ENCODE measurements at regions not wholly inside any gene's neighbourhood (a gene's known extent, or its start where the extent isn't known, plus 50 kb on each side); places are given as distances from the start of the nearest gene placed in this dataset.
"Not testable (repeated sequence)": the region's sequence is repeated elsewhere in the genome, so short reads cannot be mapped to it uniquely, and the experiment has no call there.

- DNase-seq; H3K36me3 ChIP-seq (replicated peaks); H3K27me3 ChIP-seq (replicated peaks); H3K4me3 ChIP-seq (ENCODE audit: low read depth, low read length); in situ Hi-C loops (cut with HindIII; ENCODE audit: low pct_ligation_motif_present, low sequenced_read_pairs): not testable (repeated sequence)
- H3K27ac ChIP-seq: peak overlapping the region; percentile 54
Measured at GRCh38 chr2:87499860-87500259, 248.0 kb upstream of the PLGLB2 start.

GRCh38 chr2:87500421-87500820 is 247.5 kb upstream of the PLGLB2 start:
- DNase-seq; H3K27me3 ChIP-seq (replicated peaks); H3K36me3 ChIP-seq (replicated peaks); H3K4me3 ChIP-seq (ENCODE audit: low read depth, low read length); in situ Hi-C loops (cut with HindIII; ENCODE audit: low pct_ligation_motif_present, low sequenced_read_pairs): not testable (repeated sequence)
- peak overlapping the region; percentile 54 for H3K27ac ChIP-seq

GRCh38 chr2:87500951-87501350 is 246.9 kb upstream of the PLGLB2 start:
- DNase-seq; H3K36me3 ChIP-seq (replicated peaks); in situ Hi-C loops (cut with HindIII; ENCODE audit: low pct_ligation_motif_present, low sequenced_read_pairs); H3K27me3 ChIP-seq (replicated peaks); H3K27ac ChIP-seq; H3K4me3 ChIP-seq (ENCODE audit: low read depth, low read length): not testable (repeated sequence)

GRCh38 chr2:87502948-87503347 is 244.9 kb upstream of the PLGLB2 start:
- TF ChIP-seq CTCF (IDR thresholded peaks at IDR 0.05; ENCODE audit: low read depth, low read length, missing control alignments): peak; percentile 29
- DNase-seq; H3K27me3 ChIP-seq (replicated peaks); H3K27ac ChIP-seq; H3K4me3 ChIP-seq (ENCODE audit: low read depth, low read length); H3K36me3 ChIP-seq (replicated peaks); in situ Hi-C loops (cut with HindIII; ENCODE audit: low pct_ligation_motif_present, low sequenced_read_pairs): not testable (repeated sequence)

GRCh38 chr2:87505239-87505638 is 242.6 kb upstream of the PLGLB2 start:
- H3K36me3 ChIP-seq (replicated peaks); H3K27me3 ChIP-seq (replicated peaks); DNase-seq; H3K27ac ChIP-seq; H3K4me3 ChIP-seq (ENCODE audit: low read depth, low read length); in situ Hi-C loops (cut with HindIII; ENCODE audit: low pct_ligation_motif_present, low sequenced_read_pairs): not testable (repeated sequence)

- H3K27me3 ChIP-seq (replicated peaks); in situ Hi-C loops (cut with HindIII; ENCODE audit: low pct_ligation_motif_present, low sequenced_read_pairs); DNase-seq; H3K27ac ChIP-seq; H3K36me3 ChIP-seq (replicated peaks); H3K4me3 ChIP-seq (ENCODE audit: low read depth, low read length): not testable (repeated sequence)
Measured at GRCh38 chr2:87505909-87506308, 242.0 kb upstream of the PLGLB2 start.

- H3K27ac ChIP-seq; in situ Hi-C loops (cut with HindIII; ENCODE audit: low pct_ligation_motif_present, low sequenced_read_pairs): not testable (repeated sequence)
- peak; percentile 41 for DNase-seq
Measured at GRCh38 chr2:87507378-87508348, 240.2 kb upstream of the PLGLB2 start.

GRCh38 chr2:87511195-87511778 is 236.6 kb upstream of the PLGLB2 start:
- H3K27me3 ChIP-seq (replicated peaks); in situ Hi-C loops (cut with HindIII; ENCODE audit: low pct_ligation_motif_present, low sequenced_read_pairs): not testable (repeated sequence)

More at GRCh38 chr2:87507378-87508348, 240.2 kb upstream of the PLGLB2 start:
- H3K27me3 ChIP-seq (replicated peaks); H3K4me3 ChIP-seq (ENCODE audit: low read depth, low read length); H3K36me3 ChIP-seq (replicated peaks): not testable (repeated sequence)

GRCh38 chr2:87512864-87513530 is 234.9 kb upstream of the PLGLB2 start:
- H3K36me3 ChIP-seq (replicated peaks); H3K4me3 ChIP-seq (ENCODE audit: low read depth, low read length); DNase-seq; H3K27ac ChIP-seq; H3K27me3 ChIP-seq (replicated peaks); in situ Hi-C loops (cut with HindIII; ENCODE audit: low pct_ligation_motif_present, low sequenced_read_pairs): not testable (repeated sequence)

More at GRCh38 chr2:87511195-87511778, 236.6 kb upstream of the PLGLB2 start:
- H3K27ac ChIP-seq; H3K4me3 ChIP-seq (ENCODE audit: low read depth, low read length); DNase-seq; H3K36me3 ChIP-seq (replicated peaks): not testable (repeated sequence)

GRCh38 chr2:87514034-87514433 is 233.9 kb upstream of the PLGLB2 start:
- in situ Hi-C loops (cut with HindIII; ENCODE audit: low pct_ligation_motif_present, low sequenced_read_pairs); DNase-seq; H3K36me3 ChIP-seq (replicated peaks): not testable (repeated sequence)

GRCh38 chr2:87514515-87514914 is 233.4 kb upstream of the PLGLB2 start:
- H3K27me3 ChIP-seq (replicated peaks); H3K36me3 ChIP-seq (replicated peaks); in situ Hi-C loops (cut with HindIII; ENCODE audit: low pct_ligation_motif_present, low sequenced_read_pairs); H3K4me3 ChIP-seq (ENCODE audit: low read depth, low read length); DNase-seq; H3K27ac ChIP-seq: not testable (repeated sequence)

More at GRCh38 chr2:87514034-87514433, 233.9 kb upstream of the PLGLB2 start:
- H3K27ac ChIP-seq; H3K27me3 ChIP-seq (replicated peaks); H3K4me3 ChIP-seq (ENCODE audit: low read depth, low read length): not testable (repeated sequence)

GRCh38 chr2:87515226-87515625 is 232.7 kb upstream of the PLGLB2 start:
- H3K36me3 ChIP-seq (replicated peaks); DNase-seq; H3K27ac ChIP-seq; in situ Hi-C loops (cut with HindIII; ENCODE audit: low pct_ligation_motif_present, low sequenced_read_pairs); H3K27me3 ChIP-seq (replicated peaks); H3K4me3 ChIP-seq (ENCODE audit: low read depth, low read length): not testable (repeated sequence)

GRCh38 chr2:87515875-87516274 is 232.0 kb upstream of the PLGLB2 start:
- H3K36me3 ChIP-seq (replicated peaks); in situ Hi-C loops (cut with HindIII; ENCODE audit: low pct_ligation_motif_present, low sequenced_read_pairs); H3K4me3 ChIP-seq (ENCODE audit: low read depth, low read length); H3K27me3 ChIP-seq (replicated peaks); H3K27ac ChIP-seq; DNase-seq: not testable (repeated sequence)
